HFFc6 (cell line): ENCODE measurements at regions not wholly inside any gene's neighbourhood (a gene's known extent, or its start where the extent isn't known, plus 50 kb on each side); places are given as distances from the start of the nearest gene placed in this dataset.

Source experiments
- DNase-seq: peaks from one replicate; pipeline ENCODE4 v3.0.0-alpha.2; 2018
- H3K27ac Mint-ChIP-seq: 2 replicates; pipeline ENCODE4 v1.8.0; 2020; ENCODE audit warnings: mild to moderate bottlenecking, mixed read lengths
- H3K27me3 Mint-ChIP-seq: 2 replicates; pipeline ENCODE4 v1.8.0; 2021; ENCODE audit warnings: mild to moderate bottlenecking, moderate library complexity, mixed read lengths; ENCODE audit not compliant: insufficient read depth
- H3K36me3 Mint-ChIP-seq: 2 replicates; pipeline ENCODE4 v1.8.0; 2021; ENCODE audit warnings: low read depth, mixed read lengths
- H3K4me1 Mint-ChIP-seq: 2 replicates; pipeline ENCODE4 v1.8.0; 2020; ENCODE audit warnings: low read depth, mixed read lengths
- H3K4me3 Mint-ChIP-seq: 2 replicates; pipeline ENCODE4 v1.8.0; 2020; ENCODE audit warnings: mild to moderate bottlenecking, moderate library complexity, mixed read lengths
- H3K9me3 Mint-ChIP-seq: 2 replicates; pipeline ENCODE4 v1.8.0; 2020; ENCODE audit warnings: mild to moderate bottlenecking, mixed read lengths
- TF ChIP-seq, protein P1 (sequence below): fragments of 200-600 bp; sonication (generic); IDR thresholded peaks from 2 replicates; pipeline ENCODE4 v1.5.0; 2021; ENCODE audit warnings: antibody characterized with exemption, mild to moderate bottlenecking

DNA sequence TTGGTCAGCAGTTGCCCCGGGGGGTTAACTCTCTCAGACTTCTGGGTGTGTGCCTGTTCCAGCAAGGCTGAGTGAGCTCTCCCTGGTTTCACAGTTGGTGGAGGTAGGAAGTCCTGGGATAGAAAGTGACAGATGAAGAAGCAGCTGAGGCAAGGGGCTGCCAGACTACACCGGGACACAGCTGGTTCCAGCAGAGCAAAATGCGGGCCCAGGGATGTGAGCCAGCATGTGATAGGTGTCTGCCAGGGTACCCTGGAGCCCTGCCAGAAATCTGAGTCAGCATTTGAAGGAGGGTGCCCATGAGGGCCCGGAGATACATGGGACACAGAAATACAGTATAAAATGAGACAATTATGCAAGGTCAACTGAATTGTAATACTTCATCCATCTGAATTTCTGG is 79.3 kb upstream of the LGALSL start:
- no peaks in the 10 kb centered on the region for H3K9me3 Mint-ChIP-seq
- TF ChIP-seq, protein P1, sequence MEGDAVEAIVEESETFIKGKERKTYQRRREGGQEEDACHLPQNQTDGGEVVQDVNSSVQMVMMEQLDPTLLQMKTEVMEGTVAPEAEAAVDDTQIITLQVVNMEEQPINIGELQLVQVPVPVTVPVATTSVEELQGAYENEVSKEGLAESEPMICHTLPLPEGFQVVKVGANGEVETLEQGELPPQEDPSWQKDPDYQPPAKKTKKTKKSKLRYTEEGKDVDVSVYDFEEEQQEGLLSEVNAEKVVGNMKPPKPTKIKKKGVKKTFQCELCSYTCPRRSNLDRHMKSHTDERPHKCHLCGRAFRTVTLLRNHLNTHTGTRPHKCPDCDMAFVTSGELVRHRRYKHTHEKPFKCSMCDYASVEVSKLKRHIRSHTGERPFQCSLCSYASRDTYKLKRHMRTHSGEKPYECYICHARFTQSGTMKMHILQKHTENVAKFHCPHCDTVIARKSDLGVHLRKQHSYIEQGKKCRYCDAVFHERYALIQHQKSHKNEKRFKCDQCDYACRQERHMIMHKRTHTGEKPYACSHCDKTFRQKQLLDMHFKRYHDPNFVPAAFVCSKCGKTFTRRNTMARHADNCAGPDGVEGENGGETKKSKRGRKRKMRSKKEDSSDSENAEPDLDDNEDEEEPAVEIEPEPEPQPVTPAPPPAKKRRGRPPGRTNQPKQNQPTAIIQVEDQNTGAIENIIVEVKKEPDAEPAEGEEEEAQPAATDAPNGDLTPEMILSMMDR = no peak
- no peak for DNase-seq
- no peak overlapping the region for H3K27ac Mint-ChIP-seq
- H3K27me3 Mint-ChIP-seq = peaks cover 24% of the 10 kb centered on the region
- no peaks in the 10 kb centered on the region for H3K4me1 Mint-ChIP-seq
- no peaks in the 10 kb centered on the region for H3K36me3 Mint-ChIP-seq
- no peak overlapping the region for H3K4me3 Mint-ChIP-seq

DNA sequence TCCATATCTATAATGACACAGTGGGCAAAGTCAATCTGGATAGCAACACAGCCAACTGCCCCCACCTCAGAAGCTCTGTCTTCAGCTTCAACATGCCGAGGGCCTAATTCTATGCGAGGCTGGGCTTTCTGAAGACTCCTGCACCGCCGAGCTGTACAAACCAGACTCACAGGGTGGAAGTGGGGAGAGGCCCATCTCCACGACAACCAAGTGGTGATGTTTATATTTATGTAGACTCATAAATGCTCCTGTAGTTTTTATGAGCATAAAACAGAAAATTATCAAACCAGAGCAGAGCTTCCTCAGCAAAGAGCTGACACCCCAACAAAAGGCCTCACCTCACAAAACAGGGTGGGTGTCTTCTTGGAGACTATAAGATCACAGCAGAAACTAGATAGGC is 77.0 kb upstream of the LGALSL start:
- Mint-ChIP-seq H3K4me1 (no peaks in the 10 kb centered on the region), H3K4me3 (no peak overlapping the region), H3K27ac (no peak overlapping the region), H3K27me3 (peaks cover 37% of the 10 kb centered on the region), H3K9me3 (no peaks in the 10 kb centered on the region), H3K36me3 (no peaks in the 10 kb centered on the region)
- DNase-seq = no peak
- TF ChIP-seq, protein P1 = no peak

DNA sequence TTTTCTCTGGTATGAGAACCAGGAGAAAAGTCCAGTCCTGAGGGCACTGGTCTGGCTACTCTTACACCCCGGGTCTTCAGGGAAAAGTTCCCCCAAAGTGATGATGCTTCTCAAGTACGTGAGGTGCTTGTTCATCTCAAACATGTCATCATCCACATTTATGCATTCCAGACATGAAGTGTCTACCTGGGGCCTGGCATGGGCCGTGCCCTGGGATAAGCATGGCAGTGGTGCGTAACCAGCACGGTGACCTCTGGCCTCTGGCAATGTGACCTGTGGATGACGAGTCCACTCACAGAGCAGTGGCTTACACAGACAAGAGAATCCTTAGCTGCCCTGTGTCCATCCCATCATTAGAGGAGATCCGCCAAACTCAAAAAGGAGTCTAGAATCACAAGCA is 74.8 kb upstream of the LGALSL start:
- Mint-ChIP-seq H3K4me1 (no peaks in the 10 kb centered on the region), H3K36me3 (no peaks in the 10 kb centered on the region), H3K9me3 (no peaks in the 10 kb centered on the region), H3K27ac (no peak overlapping the region), H3K27me3 (peaks cover 40% of the 10 kb centered on the region), H3K4me3 (no peak overlapping the region)
- DNase-seq = no peak
- TF ChIP-seq, protein P1 = no peak

DNA sequence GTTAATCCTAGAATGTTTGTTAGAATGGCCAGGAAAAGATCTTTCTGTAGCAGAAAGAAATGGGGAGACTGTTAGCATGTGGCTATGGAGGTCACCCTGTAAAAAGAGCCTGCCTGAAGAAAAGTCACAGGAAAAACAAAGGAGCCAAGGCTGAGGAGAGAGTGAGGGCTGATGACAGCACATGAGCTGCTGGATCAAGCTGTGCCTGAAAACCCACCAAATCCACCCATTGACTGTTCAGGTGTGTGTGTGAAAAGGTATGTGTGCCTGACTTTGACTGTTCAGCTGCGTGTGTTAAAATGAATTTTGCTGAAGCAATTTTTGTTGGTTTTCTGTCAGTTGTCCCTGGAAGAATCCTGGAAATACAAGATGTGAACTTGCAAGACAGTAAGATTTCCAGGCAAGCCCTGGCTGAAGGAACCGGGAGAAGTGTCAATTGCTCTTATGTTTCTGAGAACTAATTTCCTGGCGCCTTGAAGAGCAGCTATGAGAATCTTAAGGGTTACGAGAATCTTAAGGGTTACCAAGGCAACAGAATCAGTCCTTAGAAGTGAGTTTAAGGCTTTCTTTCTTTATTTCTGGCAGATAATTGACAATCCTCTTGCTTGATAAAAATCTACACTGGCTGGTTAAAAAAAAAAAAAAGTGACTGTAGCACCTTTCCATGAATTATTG is 73.0 kb upstream of the LGALSL start:
- no peak overlapping the region for H3K4me3 Mint-ChIP-seq
- TF ChIP-seq, protein P1 = no peak
- no peaks in the 10 kb centered on the region for H3K9me3 Mint-ChIP-seq
- no peak for DNase-seq
- peaks cover 45% of the 10 kb centered on the region for H3K27me3 Mint-ChIP-seq
- H3K36me3 Mint-ChIP-seq = no peaks in the 10 kb centered on the region
- H3K4me1 Mint-ChIP-seq = no peaks in the 10 kb centered on the region
- H3K27ac Mint-ChIP-seq = no peak overlapping the region

DNA sequence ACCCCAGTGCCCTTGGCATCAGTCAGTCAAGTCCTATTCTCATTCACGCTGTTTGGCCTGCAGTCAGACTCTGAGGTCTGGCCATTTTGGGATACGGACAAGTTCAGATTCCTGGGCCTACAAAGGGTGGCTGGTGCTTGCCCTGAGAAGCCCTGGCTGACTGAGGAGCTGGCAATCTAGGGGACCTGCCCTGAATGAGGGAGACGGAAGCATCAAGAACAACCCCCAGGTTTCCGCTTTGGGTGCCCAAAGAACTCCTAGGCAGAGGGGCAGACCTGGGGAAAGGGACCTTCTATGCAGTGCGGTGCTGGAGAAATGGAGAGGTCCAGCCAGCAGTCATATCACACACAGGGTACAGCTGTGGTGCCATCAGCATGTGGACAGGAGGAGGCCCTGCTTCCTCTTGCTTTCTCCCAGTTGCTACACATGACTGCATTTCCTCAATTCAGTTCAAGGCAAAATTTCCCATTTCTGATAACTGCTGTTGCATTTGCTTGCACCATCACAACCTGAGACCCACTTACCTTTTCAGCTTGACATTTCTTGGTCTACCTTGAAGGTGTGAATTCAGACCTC is 70.9 kb upstream of the LGALSL start:
- H3K27ac Mint-ChIP-seq = no peak overlapping the region
- TF ChIP-seq, protein P1 = no peak
- H3K9me3 Mint-ChIP-seq = no peaks in the 10 kb centered on the region
- no peaks in the 10 kb centered on the region for H3K36me3 Mint-ChIP-seq
- H3K4me1 Mint-ChIP-seq = no peaks in the 10 kb centered on the region
- no peak overlapping the region for H3K4me3 Mint-ChIP-seq
- H3K27me3 Mint-ChIP-seq = peaks cover 47% of the 10 kb centered on the region
- no peak for DNase-seq
